ENCODE measurements at regions not wholly inside any gene's neighbourhood (a gene's known extent, or its start where the extent isn't known, plus 50 kb on each side); places are given as distances from the start of the nearest gene placed in this dataset.

- no peak overlapping the region for H3K4me3 ChIP-seq (ENCODE audit: low read depth, poor library complexity, severe bottlenecking)
- peak in 1 of 2 donors; percentile 85 for DNase-seq (ENCODE audit: low spot score in 2 of 2)
- WGBS, 2 donors = 64 to 87% methylated on average over 9 of the region's 14 CpGs
- intact Hi-C loops (cut with DNase I; ENCODE audit: low total_unique reads) = no loop called here
- TF ChIP-seq CTCF (IDR thresholded peaks at IDR 0.05) = no peak
Measured at GRCh38 chr15:25237291-25237978, 201.4 kb downstream of the UBE3A start.

GRCh38 chr15:25238126-25238525 is 200.7 kb downstream of the UBE3A start:
- TF ChIP-seq POLR2A (IDR thresholded peaks at IDR 0.05) (no peak), CTCF (IDR thresholded peaks at IDR 0.05) (no peak)
- intact Hi-C loops (cut with DNase I; ENCODE audit: low total_unique reads) = no loop called here
- WGBS, 2 donors = 91 to 99% methylated on average over 10 to 11 of the region's 11 CpGs
- H3K4me3 ChIP-seq (ENCODE audit: low read depth, poor library complexity, severe bottlenecking) = no peak overlapping the region
- DNase-seq (ENCODE audit: low spot score in 2 of 2) = peak in 1 of 2 donors; percentile 79

- intact Hi-C loops (cut with DNase I; ENCODE audit: low total_unique reads) = no loop called here
- 85% methylated on average over 7 to 8 of the region's 8 CpGs for WGBS, 2 donors
- no peak for TF ChIP-seq CTCF (IDR thresholded peaks at IDR 0.05)
- peak in 1 of 2 donors; percentile 48 for DNase-seq (ENCODE audit: low spot score in 2 of 2)
- H3K4me3 ChIP-seq (ENCODE audit: low read depth, poor library complexity, severe bottlenecking) = no peak overlapping the region
Measured at GRCh38 chr15:25238716-25239470, 199.9 kb downstream of the UBE3A start.

GRCh38 chr15:25239471-25240345 is 199.1 kb downstream of the UBE3A start:
- no peak overlapping the region for H3K4me3 ChIP-seq (ENCODE audit: low read depth, poor library complexity, severe bottlenecking)
- intact Hi-C loops (cut with DNase I; ENCODE audit: low total_unique reads) = no loop called here
- WGBS, 2 donors = 89% methylated on average over 8 to 9 of the region's 9 CpGs
- TF ChIP-seq POLR2A (IDR thresholded peaks at IDR 0.05) (no peak), CTCF (IDR thresholded peaks at IDR 0.05) (no peak)
- DNase-seq (ENCODE audit: low spot score in 2 of 2) = peak in 1 of 2 donors; percentile 62

GRCh38 chr15:25240461-25241021 is 198.3 kb downstream of the UBE3A start:
- intact Hi-C loops (cut with DNase I; ENCODE audit: low total_unique reads) = no loop called here
- no peak overlapping the region for H3K4me3 ChIP-seq (ENCODE audit: low read depth, poor library complexity, severe bottlenecking)
- DNase-seq (ENCODE audit: low spot score in 2 of 2) = peak in 1 of 2 donors; percentile 59
- WGBS, 2 donors = 78 to 84% methylated on average over 8 to 13 of the region's 13 CpGs
- no peak for TF ChIP-seq CTCF (IDR thresholded peaks at IDR 0.05)
- no peak for TF ChIP-seq POLR2A (IDR thresholded peaks at IDR 0.05)
